ENCODE measurements at regions not wholly inside any gene's neighbourhood (a gene's known extent, or its start where the extent isn't known, plus 50 kb on each side); places are given as distances from the start of the nearest gene placed in this dataset.
"Not testable (repeated sequence)": the region's sequence is repeated elsewhere in the genome, so short reads cannot be mapped to it uniquely, and the experiment has no call there.

DNA sequence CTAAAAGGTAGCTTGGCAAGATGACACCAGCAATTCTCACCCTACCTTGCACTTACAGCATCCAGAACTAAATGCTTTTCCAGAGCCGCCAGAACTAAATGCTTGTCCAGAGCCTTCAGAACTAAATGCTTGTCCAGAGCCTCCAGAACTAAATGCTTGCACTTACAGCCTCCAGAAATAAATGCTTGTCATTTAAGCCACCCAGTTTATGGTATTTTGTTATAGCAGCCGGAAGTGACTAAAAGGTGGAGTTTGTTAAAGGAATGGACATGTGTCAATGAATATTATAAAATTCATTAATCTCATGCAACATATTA, 133.5 kb downstream of the GPX5 start:
- DNase-seq = no peak

DNA sequence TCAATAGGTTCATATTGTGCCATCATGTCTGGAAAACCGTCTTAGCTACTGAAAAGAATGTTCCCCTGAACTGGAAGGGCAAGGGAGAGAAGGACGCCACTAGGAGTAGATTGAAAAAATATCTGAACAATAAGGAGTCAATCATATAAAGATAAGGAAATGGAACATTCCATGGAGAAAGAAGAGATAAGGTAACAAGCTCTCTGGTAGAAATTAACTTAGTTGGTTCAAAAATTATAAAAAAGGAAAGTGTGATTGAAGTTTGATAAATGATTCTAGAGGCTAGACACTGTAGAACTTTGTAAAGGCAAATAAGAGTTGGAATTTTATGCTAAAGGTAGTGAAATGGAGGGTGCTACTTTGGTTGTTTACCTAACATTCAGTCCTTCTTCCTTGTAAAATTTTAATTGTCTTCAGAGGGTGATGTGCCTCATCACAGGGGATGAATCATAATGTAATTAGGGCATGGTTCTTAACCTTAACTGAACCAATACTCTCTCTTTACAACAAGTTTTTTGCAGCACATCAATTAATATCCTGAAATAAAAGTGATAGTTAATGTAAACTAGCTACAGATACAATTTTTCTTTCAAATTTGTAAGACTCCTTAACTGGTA, 135.5 kb downstream of the GPX5 start:
- DNase-seq = no peak

DNA sequence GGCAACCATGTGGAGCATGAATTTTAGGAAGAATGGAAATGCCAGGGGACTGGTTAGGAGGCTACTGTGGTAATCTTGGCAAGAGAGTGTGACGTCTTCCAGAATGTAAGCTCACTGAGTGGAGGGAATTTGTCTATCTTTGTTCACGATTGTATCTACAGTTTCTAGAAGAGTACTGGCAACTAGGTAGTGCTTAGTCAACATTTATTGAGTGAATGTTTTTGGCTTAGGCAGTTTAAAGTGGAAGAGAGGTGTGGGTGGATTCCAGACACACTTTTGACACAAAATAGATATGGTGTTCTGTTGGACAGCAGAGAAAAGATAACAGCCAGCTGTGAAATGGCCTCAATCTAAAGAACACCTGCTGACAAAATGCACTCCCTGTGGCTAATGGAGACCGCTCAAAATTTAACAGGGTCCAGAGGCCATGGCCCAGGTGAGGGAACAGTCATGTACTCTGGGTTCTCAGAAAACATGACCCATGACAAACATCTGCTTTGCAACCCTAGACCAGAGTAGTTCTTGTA, 139.3 kb downstream of the GPX5 start:
- DNase-seq = no peak

DNA sequence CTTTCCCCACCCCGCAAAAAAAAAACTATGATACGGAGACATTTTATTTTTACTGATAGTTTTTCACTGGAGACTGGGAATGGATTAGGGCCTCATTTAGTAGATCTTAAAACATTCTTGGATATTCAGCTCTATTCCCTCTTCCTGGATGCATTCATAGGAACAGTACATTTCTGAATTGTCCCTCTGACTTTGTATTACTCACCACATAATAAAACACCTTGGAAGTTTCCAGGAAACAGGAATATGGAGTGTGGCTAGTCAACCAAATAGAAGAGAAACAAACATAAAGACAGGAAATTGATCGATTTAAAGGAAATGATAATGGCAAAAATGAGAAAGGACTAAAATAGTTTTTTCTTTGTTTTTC, 147.7 kb downstream of the GPX5 start:
- DNase-seq = no peak

DNA sequence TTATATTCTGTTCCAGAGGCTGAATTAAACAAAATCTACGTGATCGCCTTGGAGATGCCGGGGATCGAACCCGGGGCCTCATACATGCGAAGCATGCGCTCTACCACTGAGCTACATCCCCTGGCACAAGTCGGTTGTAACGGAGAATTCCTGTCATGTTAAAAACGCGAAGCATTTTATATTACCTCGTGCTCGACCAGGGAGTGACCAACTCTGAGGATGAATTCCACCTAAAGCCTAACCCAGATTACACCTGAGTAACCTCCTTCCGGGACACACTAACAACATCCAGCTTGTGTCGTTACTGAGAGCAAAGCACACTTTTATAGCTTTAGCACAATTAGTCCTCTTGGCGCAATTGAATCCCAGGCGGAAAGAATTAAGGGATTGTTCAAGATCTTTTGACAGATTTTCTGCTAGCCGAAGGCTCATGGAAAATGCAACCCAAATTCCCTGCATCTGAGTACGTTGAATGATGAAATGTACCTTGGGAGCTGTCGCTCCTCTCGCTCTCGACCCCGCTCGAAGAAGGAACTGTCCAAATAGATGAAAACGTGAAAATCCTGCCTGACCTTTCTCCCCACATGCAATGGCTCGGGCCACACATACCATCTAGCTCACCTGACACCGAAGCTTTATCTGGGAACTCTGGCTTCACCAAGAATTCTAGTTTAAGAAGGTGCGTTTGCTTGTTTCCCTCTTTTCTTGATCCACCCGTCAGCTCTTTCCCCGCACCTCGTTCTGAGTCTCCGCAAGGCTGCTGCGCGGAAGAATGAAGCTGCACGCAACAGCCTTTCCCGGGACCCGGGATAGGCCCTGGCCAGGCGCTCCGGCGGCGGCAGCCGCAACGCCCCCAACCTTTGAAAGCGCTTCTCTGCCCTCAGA, 148.3 kb downstream of the GPX5 start:
- DNase-seq = no peak

DNA sequence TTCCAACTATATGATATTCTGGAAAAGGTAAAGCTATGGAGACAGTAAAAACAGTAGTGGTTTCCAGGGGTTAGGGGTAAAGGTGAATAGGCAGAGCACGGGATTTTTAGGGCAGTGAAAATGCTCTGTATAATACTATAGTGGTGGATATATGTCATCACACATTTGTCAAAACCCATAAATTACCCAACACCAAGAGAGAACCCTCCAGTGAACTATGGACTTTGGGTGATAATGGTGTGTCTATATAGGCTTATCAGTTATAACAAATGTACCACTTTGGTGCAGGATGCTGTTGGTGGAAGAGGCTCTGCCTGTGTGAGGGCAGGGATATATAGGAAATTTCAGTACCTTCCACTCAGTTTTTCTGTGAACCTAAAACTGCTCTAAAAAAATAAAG, 149.9 kb downstream of the GPX5 start:
- DNase-seq = no peak

DNA sequence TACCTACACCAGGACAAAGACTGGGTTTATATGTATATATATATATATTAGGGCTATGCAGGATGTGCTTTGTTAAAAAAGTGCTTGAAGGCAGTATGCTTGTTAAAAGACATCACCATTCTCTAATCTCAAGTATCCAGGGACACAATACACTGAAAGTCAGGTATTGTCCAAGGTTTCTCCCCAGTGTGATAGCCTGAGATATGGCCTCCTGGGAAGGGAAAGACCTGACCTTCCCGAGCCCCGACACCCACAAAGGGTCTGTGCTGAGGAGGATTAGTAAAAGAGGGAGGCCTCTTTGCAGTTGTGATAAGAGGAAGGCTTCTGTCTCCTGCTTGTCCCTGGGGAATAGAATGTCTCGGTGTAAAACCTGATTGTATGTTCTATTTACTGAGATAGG, 156.9 kb downstream of the GPX5 start:
- no peak for DNase-seq

DNA sequence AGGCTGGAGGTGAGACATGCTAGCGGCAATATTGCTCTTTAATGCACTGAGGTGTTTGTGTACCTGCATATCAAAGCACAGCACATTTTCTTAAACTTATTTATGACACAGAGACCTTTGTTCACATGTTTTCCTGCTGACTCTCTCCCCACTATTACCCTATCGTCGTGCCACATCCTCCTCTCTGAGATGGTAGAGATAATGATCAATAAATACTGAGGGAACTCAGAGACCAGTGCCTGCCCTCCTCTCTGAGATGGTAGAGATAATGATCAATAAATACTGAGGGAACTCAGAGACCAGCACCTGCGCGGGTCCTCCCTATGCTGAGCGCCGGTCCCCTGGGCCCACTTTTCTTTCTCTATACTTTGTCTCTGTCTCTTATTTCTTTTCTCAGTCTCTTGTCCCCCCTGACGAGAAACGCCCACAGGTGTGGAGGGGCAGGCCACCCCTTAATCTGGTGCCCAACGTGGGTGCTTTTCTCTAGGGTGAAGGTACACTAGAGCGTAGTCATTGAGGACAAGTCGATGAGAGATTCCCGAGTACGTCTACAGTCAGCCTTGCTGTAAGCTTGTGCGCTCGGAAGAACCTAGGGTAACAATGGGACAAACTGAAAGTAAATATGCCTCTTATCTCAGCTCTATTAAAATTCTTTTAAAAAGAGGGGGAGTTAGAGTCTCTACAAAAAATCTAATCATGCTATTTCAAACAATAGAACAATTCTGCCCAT, 157.4 kb downstream of the GPX5 start:
- not testable (repeated sequence) for DNase-seq

DNA sequence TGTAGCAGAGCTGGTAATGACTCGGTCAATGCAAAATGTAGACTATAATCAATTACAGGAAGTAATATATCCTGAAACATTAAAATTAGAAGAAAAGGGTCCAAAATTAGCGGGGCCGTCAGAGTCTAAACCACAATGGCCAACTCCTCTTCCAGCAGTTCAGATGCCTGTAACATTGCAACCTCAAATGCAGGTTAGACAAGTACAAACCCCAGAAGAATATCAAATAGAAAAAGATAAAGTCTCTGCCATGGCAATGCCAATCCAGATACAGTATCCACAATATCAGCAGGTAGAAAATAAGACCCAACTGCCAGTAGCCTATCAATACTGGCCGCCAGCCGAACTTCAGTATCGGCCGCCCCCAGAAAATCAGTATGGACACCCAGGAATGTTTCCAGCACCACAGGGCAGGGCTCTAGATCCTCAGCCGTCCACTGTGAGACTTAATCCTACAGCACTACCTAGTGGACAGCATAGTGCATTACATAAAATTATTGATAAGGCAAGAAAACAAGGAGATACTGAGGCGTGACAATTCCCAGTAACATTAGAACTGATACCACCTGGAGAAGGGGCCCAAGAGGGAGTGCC, 158.4 kb downstream of the GPX5 start:
- peak; percentile 12 for DNase-seq

DNA sequence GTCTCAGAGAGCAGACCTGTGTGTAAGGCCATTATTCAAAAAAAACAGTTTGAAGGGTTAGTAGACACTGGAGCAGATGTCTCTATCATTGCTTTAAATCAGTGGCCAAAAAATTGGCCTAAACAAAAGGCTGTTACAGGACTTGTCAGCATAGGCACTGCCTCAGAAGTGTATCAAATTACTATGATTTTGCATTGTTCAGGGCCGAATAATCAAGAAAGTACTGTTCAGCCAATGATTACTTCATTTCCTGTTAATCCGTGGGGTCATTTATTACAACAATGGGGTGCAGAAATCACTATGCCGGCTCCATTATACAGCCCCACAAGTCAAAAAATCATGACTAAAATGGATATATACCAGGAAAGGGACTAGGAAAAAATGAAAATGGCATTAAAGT, 160.3 kb downstream of the GPX5 start:
- not testable (repeated sequence) for DNase-seq

DNA sequence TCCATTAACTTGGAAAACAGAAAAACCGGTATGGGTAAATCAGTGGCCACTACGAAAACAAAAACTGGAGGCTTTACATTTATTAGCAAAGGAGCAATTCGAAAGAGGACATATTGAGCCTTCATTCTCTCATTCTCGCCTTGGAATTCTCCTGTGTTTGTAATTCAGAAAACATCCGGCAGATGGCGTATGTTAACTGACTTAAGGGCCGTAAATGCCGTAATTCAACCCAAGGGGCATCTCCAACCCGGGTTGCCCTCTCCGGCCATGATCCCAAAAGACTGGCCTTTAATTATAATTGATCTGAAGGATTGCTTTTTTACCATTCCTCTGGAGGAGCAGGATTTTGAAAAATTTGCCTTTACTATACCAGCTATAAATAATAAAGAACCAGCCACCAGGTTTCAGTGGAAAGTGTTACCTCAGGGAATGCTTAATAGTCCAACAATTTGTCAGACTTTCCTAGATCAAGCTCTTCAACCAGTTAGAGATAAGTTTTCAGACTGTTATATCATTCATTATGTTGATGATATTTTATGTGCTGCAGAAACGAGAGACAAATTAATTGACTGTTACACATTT, 160.9 kb downstream of the GPX5 start:
- DNase-seq = peak; percentile 48

DNA sequence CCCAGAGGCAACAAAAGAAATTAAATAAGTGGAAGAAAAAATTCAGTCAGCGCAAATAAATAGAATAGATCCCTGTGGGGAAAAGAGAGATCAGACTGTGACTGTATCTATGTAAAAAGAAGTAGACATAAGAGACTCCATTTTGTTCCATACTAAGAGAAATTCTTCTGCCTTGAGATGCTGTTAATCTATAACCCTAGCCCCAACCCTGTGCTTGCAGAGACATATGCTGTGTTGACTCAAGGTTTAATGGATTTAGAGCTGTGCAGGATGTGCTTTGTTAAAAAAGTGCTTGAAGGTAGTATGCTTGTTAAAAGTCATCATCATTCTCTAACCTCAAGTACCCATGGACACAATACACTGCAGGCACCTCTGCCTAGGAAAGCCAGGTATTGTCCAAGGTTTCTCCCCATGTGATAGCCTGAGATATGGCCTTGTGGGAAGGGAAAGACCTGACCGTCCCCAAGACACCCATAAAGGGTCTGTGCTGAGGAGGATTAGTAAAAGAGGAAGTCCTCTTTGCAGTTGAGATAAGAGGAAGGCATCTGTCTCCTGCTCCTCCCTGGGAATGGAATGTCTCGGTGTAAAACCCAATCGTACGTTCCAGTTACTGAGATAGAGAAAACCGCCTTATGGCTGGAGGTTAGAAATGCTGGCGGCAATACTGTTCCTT, 161.8 kb downstream of the GPX5 start:
- DNase-seq = not testable (repeated sequence)

DNA sequence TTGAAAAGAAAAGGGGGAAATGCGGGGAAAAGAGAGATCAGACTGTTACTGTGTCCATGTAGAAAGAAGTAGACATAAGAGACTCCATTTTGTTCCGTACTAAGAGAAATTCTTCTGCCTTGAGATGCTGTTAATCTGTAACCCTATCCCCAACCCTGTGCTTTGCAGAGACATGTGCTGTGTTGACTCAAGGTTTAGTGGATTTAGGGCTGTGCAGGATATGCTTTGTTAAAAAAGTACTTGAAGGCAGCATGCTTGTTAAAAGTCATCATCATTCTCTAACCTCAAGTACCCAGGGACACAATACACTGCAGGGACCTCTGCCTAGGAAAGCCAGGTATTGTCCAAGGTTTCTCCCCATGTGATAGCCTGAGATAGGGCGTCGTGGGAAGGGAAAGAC, 166.3 kb downstream of the GPX5 start:
- DNase-seq = not testable (repeated sequence)

DNA sequence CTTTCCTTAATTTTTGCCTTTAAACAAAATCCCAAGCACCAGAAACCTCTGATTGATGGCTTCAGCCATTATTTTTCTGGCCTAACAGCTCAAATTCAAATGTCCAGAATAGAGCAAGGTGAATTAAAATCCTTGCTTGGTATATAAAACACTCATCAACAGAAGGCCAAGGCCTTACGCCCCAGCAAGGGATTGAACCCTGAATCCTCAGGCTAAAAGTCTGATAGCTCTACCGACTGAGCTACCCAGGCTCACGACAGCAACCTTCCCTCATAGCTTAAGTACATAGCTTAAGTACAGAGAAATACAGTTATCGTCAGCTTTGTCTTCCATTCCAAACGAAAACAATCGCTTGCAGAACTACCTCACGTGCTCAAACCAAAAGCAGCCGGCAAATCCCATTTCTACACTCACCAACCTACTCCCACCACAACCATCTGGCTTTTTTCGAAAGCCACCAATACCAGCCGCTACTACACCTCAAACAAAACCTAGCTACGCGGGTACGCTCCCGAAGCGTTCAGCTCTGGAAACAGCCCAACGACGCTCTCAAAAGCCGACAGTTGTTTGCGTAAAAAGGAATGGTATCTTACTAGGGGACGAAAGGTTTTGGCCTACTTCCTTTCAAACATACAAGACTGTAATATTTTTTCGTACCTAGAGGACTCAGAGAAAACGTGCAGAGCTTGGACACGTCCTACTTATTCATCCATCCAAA, 167.5 kb downstream of the GPX5 start:
- no peak for DNase-seq

DNA sequence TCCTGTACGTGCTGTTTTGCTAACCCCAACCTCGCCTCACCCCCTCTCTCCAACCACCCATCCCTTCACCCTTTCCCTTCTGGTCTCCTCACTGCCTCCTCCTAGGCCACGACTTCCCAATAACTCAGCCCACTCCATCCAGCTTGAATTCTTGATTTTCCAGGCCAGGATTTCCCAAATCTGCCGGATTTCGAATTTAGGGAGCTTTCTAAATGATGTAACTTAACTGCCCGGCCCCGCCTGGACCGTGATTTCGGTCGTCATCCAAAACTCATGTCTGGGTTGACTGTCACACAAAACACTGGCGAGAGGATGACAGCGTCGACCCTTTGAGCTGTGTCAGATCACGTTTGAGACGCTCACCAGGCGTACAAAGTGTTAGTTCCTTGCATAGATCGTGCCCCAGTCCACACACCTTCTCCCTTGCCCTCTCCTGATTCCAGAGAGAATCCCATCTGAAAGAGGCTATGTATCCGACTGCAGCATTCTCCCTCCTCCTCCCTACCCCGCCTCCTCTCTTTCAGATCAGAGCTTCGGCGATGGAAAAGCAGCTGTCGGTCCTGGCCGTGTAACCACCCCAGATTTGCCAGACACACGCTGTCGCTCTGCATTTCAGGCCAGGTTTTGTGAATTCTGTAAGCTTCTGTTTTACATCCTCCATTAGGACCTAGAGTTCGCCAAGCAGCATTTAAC, 168.2 kb downstream of the GPX5 start:
- no peak for DNase-seq

DNA sequence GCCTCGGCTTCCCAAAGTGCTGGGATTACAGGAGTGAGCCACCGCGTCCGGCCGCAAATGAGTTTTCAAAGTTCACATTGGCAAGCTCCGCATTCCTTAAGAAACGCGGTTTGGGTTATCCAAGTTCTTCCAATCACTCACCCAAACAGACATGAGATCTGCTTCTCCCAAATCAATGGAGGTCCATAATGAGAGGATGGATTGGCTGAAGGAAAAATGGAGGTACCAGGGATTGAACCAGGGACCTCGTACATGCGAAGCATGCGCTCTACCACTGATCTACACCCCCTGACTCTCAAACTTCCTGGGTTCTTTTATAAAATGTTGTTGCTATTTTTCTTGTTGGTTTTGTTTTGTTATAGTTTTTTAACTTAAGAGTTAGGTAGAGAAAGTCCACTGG, 170.0 kb downstream of the GPX5 start:
- no peak for DNase-seq

DNA sequence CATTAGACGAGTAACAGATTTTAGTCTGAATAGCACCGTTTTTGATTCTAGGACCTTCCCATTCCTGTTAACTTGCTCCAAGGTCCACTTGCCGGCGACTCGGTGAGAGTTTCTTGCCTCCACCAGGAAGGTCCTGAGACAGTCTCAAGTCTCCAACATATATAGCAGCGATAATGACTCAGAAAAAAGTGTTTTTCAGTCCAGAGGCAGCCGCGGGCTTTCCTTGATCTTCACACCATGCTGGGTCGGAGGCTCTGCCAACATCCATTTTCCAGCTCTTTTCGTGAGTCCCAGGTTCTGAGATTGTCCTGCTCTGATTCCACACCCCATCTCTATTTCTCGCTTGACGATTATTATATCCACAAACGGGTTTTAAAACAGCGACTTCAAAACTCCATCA, 170.5 kb downstream of the GPX5 start:
- DNase-seq = no peak

DNA sequence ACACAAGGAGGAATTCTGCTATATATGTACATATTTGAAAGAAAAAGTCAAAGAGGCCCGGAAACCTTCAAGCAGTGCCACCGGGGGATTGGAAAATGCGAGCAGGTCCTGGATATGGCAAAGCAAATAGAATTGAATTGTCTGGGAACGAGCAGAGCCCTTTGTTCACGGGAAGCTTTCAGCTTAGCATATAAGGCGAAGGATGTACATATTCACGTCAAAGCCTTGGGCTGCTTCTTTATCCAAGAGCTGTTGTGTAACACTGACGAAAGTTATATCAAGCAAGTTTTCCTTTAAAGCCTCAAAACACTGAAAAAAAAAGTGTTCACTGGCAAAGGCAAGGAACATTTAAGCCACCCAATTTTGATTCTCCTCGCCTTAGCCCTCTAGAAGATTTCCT, 171.0 kb downstream of the GPX5 start:
- DNase-seq = no peak

DNA sequence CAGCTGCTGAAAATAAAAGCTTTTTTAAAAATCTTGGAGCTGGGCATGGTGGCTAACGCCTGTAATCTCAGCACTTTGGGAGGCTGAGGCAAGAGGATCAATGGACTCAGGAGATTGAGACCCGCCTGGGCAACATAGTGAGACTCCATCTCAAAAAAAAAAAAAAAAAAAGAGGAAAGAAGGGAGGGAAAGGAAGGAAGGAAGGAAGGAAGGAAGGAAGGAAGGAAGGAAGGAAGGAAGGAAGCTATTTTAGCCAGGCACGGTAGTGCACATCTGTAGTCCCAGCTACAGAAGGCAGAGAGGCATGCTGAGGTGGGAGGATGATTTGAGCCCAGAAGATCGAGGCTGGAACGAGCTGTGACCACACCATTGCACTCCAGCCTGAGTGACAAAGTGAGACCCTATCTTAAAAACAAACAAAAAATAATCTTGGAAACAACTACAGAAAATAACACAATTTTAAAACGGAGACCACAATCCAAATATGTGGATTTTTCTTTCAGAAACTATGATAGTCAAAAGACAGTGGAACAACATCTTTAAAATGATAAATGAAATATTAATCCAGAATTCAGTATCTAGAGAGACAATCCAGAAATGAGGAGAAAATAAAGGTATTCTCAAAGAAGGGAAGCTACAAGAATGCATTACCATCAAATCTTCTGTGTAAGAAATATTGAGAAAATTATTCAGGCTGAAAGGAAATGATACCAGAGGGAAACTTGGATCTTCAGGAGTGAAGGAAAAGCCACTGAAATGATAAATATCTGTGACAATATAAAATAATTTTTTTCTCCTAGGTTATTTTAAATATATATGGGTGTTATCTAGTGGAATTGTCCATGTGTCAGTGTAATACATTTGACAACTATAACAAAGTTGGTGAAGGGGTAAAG, 182.0 kb downstream of the GPX5 start:
- no peak for DNase-seq

Data from CD4-positive, alpha-beta T cell treated with Interleukin-6 for 4 hours (primary cell).